Endodermal cell (in vitro differentiated cells): ENCODE measurements at regions not wholly inside any gene's neighbourhood (a gene's known extent, or its start where the extent isn't known, plus 50 kb on each side); places are given as distances from the start of the nearest gene placed in this dataset.

Source experiments
- DNase-seq: peaks from one replicate; pipeline ENCODE4 v3.0.0-alpha.2; 2017
- H3K27ac ChIP-seq: 2 replicates; pipeline ENCODE4 v1.5.1; 2013; ENCODE audit warnings: mild to moderate bottlenecking, low read depth, low read length, moderate library complexity
- H3K27me3 ChIP-seq: 2 replicates; pipeline ENCODE4 v1.6.1; 2013; ENCODE audit warnings: mild to moderate bottlenecking, low read length, moderate library complexity; ENCODE audit not compliant: insufficient read depth, control insufficient read depth, poor library complexity, severe bottlenecking
- H3K36me3 ChIP-seq: 2 replicates; pipeline ENCODE4 v1.7.0; 2013; ENCODE audit warnings: mild to moderate bottlenecking, low read length, moderate library complexity; ENCODE audit not compliant: control insufficient read depth, insufficient read depth
- H3K4me1 ChIP-seq: one replicate; pipeline ENCODE4 v1.7.0; 2013; ENCODE audit warnings: low read length; ENCODE audit not compliant: control insufficient read depth, insufficient read depth
- H3K4me3 ChIP-seq: 2 replicates; pipeline ENCODE4 v1.5.1; 2013; ENCODE audit warnings: mild to moderate bottlenecking, low read length, moderate library complexity
- H3K9ac ChIP-seq: 2 replicates; pipeline ENCODE4 v1.6.1; 2013; ENCODE audit warnings: mild to moderate bottlenecking, low read length, moderate library complexity; ENCODE audit not compliant: poor library complexity, severe bottlenecking; ENCODE audit errors: extremely low read depth
- H3K9me3 ChIP-seq: 2 replicates; pipeline ENCODE4 v1.6.1; 2013; ENCODE audit warnings: mild to moderate bottlenecking, low read length, moderate library complexity; ENCODE audit not compliant: control insufficient read depth
- H3K27ac Mint-ChIP-seq: 2 replicates; pipeline ENCODE4 v1.8.0; 2020; ENCODE audit warnings: mixed read lengths
- H3K27me3 Mint-ChIP-seq: 2 replicates; pipeline ENCODE4 v1.8.0; 2021; ENCODE audit warnings: mild to moderate bottlenecking, mixed read lengths; ENCODE audit not compliant: insufficient read depth
- H3K36me3 Mint-ChIP-seq: 2 replicates; pipeline ENCODE4 v1.8.0; 2020; ENCODE audit warnings: low read depth, mixed read lengths
- H3K4me1 Mint-ChIP-seq: 2 replicates; pipeline ENCODE4 v1.8.0; 2020; ENCODE audit warnings: mixed read lengths
- H3K4me3 Mint-ChIP-seq: 2 replicates; pipeline ENCODE4 v1.8.0; 2020; ENCODE audit warnings: mild to moderate bottlenecking, moderate library complexity, mixed read lengths
- H3K9me3 Mint-ChIP-seq: 2 replicates; pipeline ENCODE4 v1.8.0; 2020; ENCODE audit warnings: mild to moderate bottlenecking, mixed read lengths
- CTCF ChIP-seq: fragments of 200-600 bp; sonication (generic); conservative IDR thresholded peaks from 2 replicates; pipeline ENCODE4 v1.5.0; 2021; ENCODE audit warnings: antibody characterized with exemption, mild to moderate bottlenecking
- WGBS, 2 experiments: methylation state at CpG; one replicate each; pipeline versions ENCODE4 v1.1.5 to v1.1.7; 2013; ENCODE audit warnings: missing lambda C conversion rate in 2 of 2, mixed read lengths in 1 of 2; ENCODE audit not compliant: insufficient coverage in 1 of 2, insufficient read length in 1 of 2; 5-methylcytosine and 5-hydroxymethylcytosine counted together

GRCh38 chr7:45404622-45405021 lies 169.5 kb upstream of the ADCY1 start:
- Histone ChIP-seq H3K27ac (no peak overlapping the region), H3K9ac (no peak overlapping the region), H3K9me3 (peaks cover 10% of the 10 kb centered on the region), H3K27me3 (no peaks in the 10 kb centered on the region), H3K4me3 (no peak overlapping the region), H3K36me3 (no peaks in the 10 kb centered on the region), H3K4me1 (no peaks in the 10 kb centered on the region)
- H3K9me3 Mint-ChIP-seq, result peaks cover 17% of the 10 kb centered on the region
- H3K27ac Mint-ChIP-seq, result no peak overlapping the region
- peaks cover 20% of the 10 kb centered on the region for H3K27me3 Mint-ChIP-seq
- no peaks in the 10 kb centered on the region for H3K4me1 Mint-ChIP-seq
- DNase-seq, result no peak
- 87 to 92% methylated on average over 2 of the region's 2 CpGs for WGBS, 2 experiments
- no peak overlapping the region for H3K4me3 Mint-ChIP-seq
- TF ChIP-seq CTCF, result no peak
- H3K36me3 Mint-ChIP-seq, result peaks cover 4% of the 10 kb centered on the region

GRCh38 chr7:45407730-45408408 lies 166.3 kb upstream of the ADCY1 start:
- Mint-ChIP-seq H3K27me3 (peaks cover 18% of the 10 kb centered on the region), H3K4me1 (no peaks in the 10 kb centered on the region), H3K4me3 (no peak overlapping the region), H3K27ac (no peak overlapping the region), H3K9me3 (peaks cover 23% of the 10 kb centered on the region), H3K36me3 (peaks cover 4% of the 10 kb centered on the region)
- peak; percentile 83 for DNase-seq
- WGBS, 2 experiments, result 85 to 86% methylated on average over 20 to 27 of the region's 27 CpGs
- H3K9me3 ChIP-seq, result peaks cover 23% of the 10 kb centered on the region
- peak; percentile 79 for TF ChIP-seq CTCF
- H3K4me1 ChIP-seq, result no peaks in the 10 kb centered on the region
- no peak overlapping the region for H3K9ac ChIP-seq
- no peak overlapping the region for H3K27ac ChIP-seq
- H3K4me3 ChIP-seq, result no peak overlapping the region
- no peaks in the 10 kb centered on the region for H3K27me3 ChIP-seq
- no peaks in the 10 kb centered on the region for H3K36me3 ChIP-seq

GRCh38 chr7:45408409-45408737 lies 165.8 kb upstream of the ADCY1 start:
- Histone ChIP-seq H3K27me3 (no peaks in the 10 kb centered on the region), H3K9me3 (peaks cover 18% of the 10 kb centered on the region), H3K4me3 (no peak overlapping the region), H3K27ac (no peak overlapping the region), H3K4me1 (no peaks in the 10 kb centered on the region), H3K36me3 (no peaks in the 10 kb centered on the region), H3K9ac (no peak overlapping the region)
- H3K4me1 Mint-ChIP-seq, result no peaks in the 10 kb centered on the region
- DNase-seq, result no peak
- H3K27me3 Mint-ChIP-seq, result peaks cover 17% of the 10 kb centered on the region
- H3K36me3 Mint-ChIP-seq, result peaks cover 3% of the 10 kb centered on the region
- 94% methylated on average over 5 of the region's 5 CpGs; no CpG with 5 or more reads in 1 of the 2 experiments for WGBS, 2 experiments
- no peak overlapping the region for H3K27ac Mint-ChIP-seq
- TF ChIP-seq CTCF, result no peak
- H3K4me3 Mint-ChIP-seq, result no peak overlapping the region
- H3K9me3 Mint-ChIP-seq, result peaks cover 21% of the 10 kb centered on the region
